DND-41 (cell line): ENCODE measurements at regions not wholly inside any gene's neighbourhood (a gene's known extent, or its start where the extent isn't known, plus 50 kb on each side); places are given as distances from the start of the nearest gene placed in this dataset.

Source experiments
- ATAC-seq: fragments of 200-7000 bp; cut with Tn5 transposase; 3 replicates; pipeline ENCODE4 v1.9.1; 2021; ENCODE audit warnings: low read depth; ENCODE audit not compliant: insufficient read depth
- DNase-seq: peaks from one replicate; pipeline ENCODE4 v3.0.0-alpha.2; 2020
- H2AFZ ChIP-seq: 2 replicates; pipeline ENCODE4 v1.6.0; 2012; ENCODE audit warnings: low read depth, low read length
- H3K27ac ChIP-seq: 2 replicates; pipeline ENCODE4 v1.5.1; 2012; ENCODE audit warnings: low read length, inconsistent platforms
- H3K27me3 ChIP-seq: fragments of 200-600 bp; sonication (generic); 2 replicates; pipeline ENCODE4 v1.6.0; 2012; ENCODE audit warnings: low read length, mild to moderate bottlenecking, inconsistent platforms; ENCODE audit not compliant: insufficient read depth, poor library complexity
- H3K36me3 ChIP-seq: 2 replicates; pipeline ENCODE4 v1.5.1; 2012; ENCODE audit warnings: low read length, inconsistent platforms; ENCODE audit not compliant: insufficient read depth
- H3K4me1 ChIP-seq: 2 replicates; pipeline ENCODE4 v1.5.1; 2012; ENCODE audit warnings: mild to moderate bottlenecking, low read length; ENCODE audit not compliant: insufficient read depth
- H3K4me2 ChIP-seq: 2 replicates; pipeline ENCODE4 v1.6.0; 2012; ENCODE audit warnings: mild to moderate bottlenecking, moderate library complexity, low read length, inconsistent platforms; ENCODE audit not compliant: insufficient read depth
- H3K4me3 ChIP-seq, 2 experiments: fragments of 200-600 bp in 1 of 2; shearing (Covaris generic) in 1 of 2; 2 replicates each; pipeline ENCODE4 v1.5.1; 2012 to 2016; ENCODE audit warnings: inconsistent platforms in 2 of 2, low read length in 2 of 2, mild to moderate bottlenecking in 2 of 2, low read depth in 1 of 2, moderate library complexity in 1 of 2
- H3K79me2 ChIP-seq: 2 replicates; pipeline ENCODE4 v1.6.0; 2012; ENCODE audit warnings: low read length, inconsistent platforms; ENCODE audit not compliant: insufficient read depth
- H3K9ac ChIP-seq: 2 replicates; pipeline ENCODE4 v1.6.0; 2012; ENCODE audit warnings: low read depth, mild to moderate bottlenecking, inconsistent platforms, low read length, moderate library complexity
- H3K9me3 ChIP-seq: 2 replicates; pipeline ENCODE4 v1.5.1; 2012; ENCODE audit warnings: low read length, moderate library complexity, mild to moderate bottlenecking, inconsistent platforms; ENCODE audit not compliant: insufficient read depth, severe bottlenecking
- H4K20me1 ChIP-seq: 2 replicates; pipeline ENCODE4 v1.6.0; 2012; ENCODE audit warnings: low read length; ENCODE audit not compliant: insufficient read depth
- EZH2 ChIP-seq: IDR thresholded peaks from 3 replicates; pipeline ENCODE4 v1.6.1; 2012; ENCODE audit warnings: borderline replicate concordance, low read depth, mild to moderate bottlenecking, moderate library complexity, low read length, inconsistent platforms; ENCODE audit not compliant: severe bottlenecking
- TF ChIP-seq, protein P1 (sequence below): IDR thresholded peaks from 2 replicates; pipeline ENCODE4 v1.5.1; 2012; ENCODE audit warnings: borderline replicate concordance, low read length, moderate library complexity, mild to moderate bottlenecking; ENCODE audit not compliant: poor library complexity, severe bottlenecking; ENCODE audit errors: extremely low read depth

DNA sequence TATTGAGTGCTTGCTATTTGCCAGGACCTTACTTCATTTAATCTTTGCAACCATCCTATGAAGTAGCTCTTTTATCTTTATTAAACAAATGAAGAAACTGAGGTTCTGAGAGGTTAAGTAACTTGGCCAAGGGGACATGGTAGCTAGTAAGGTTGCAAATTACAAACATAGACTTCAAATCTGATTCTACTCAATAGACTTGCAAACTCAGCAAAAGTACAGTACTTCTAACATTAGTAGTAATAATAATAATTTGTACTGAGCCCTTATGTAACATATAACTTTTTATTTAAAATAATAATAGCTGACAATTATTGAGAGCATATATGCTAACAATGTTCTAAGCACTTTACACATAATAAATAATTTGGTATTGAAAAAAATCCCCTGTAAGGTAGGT lies 255.7 kb upstream of the ATP5MC3 start:
- no peaks in the 10 kb centered on the region for H3K27me3 ChIP-seq
- no peak for TF ChIP-seq EZH2
- TF ChIP-seq, protein P1, sequence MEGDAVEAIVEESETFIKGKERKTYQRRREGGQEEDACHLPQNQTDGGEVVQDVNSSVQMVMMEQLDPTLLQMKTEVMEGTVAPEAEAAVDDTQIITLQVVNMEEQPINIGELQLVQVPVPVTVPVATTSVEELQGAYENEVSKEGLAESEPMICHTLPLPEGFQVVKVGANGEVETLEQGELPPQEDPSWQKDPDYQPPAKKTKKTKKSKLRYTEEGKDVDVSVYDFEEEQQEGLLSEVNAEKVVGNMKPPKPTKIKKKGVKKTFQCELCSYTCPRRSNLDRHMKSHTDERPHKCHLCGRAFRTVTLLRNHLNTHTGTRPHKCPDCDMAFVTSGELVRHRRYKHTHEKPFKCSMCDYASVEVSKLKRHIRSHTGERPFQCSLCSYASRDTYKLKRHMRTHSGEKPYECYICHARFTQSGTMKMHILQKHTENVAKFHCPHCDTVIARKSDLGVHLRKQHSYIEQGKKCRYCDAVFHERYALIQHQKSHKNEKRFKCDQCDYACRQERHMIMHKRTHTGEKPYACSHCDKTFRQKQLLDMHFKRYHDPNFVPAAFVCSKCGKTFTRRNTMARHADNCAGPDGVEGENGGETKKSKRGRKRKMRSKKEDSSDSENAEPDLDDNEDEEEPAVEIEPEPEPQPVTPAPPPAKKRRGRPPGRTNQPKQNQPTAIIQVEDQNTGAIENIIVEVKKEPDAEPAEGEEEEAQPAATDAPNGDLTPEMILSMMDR = no peak
- H3K36me3 ChIP-seq = no peaks in the 10 kb centered on the region
- no peaks in the 10 kb centered on the region for H3K79me2 ChIP-seq
- no peaks in the 10 kb centered on the region for H4K20me1 ChIP-seq
- no peak overlapping the region for H3K4me3 ChIP-seq
- ATAC-seq (no peak), DNase-seq (no peak)
- no peaks in the 10 kb centered on the region for H3K9me3 ChIP-seq
- no peak overlapping the region for H3K4me2 ChIP-seq
- H2AFZ ChIP-seq = no peak overlapping the region
- no peak overlapping the region for H3K9ac ChIP-seq
- H3K4me1 ChIP-seq = no peaks in the 10 kb centered on the region
- H3K27ac ChIP-seq = no peak overlapping the region

DNA sequence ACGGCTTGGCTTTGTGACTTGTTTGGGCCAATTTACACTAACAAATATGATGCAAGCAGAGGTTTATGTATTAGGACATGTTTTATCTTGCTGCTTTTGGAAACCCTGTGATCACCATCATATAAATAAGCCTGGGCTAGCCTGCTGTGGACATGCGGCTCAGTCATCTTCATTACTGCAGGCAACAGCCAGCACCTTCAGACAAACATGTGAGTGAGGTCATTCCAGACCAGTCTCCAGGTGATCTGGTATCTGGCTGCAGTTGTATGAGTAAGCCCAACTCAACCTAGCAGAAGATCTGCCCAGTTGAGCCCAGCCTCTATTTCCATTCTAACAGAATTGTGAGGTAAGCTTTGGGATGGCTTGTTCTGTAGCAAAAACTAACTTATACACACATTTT lies 254.6 kb upstream of the ATP5MC3 start:
- Histone ChIP-seq H3K4me2 (no peak overlapping the region), H3K27me3 (no peaks in the 10 kb centered on the region), H3K36me3 (no peaks in the 10 kb centered on the region), H4K20me1 (no peaks in the 10 kb centered on the region), H3K9me3 (no peaks in the 10 kb centered on the region), H3K27ac (no peak overlapping the region), H3K4me3 (no peak overlapping the region), H3K4me1 (no peaks in the 10 kb centered on the region), H3K79me2 (no peaks in the 10 kb centered on the region), H2AFZ (no peak overlapping the region), H3K9ac (no peak overlapping the region)
- DNase-seq = no peak
- TF ChIP-seq, protein P1 = no peak
- TF ChIP-seq EZH2 = no peak
- ATAC-seq = no peak

DNA sequence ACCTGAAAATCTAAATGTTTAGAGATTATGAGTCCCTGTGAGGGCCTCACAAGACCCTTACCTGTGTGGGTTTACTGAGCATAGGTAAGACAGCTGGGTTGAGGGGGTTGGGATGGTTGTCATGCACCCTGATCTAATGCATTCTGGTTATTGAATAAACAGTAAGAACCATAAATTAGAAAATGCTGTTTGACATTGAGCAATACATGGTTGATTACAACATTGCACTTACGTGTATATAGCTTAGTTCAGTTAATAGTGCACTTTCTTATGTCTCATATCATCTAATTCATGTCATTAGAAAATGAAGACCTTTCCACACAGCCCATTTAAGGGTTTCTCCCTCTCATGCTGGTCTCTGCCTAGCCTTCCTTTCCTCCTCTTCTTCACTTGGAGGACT lies 253.5 kb upstream of the ATP5MC3 start:
- no peaks in the 10 kb centered on the region for H3K9me3 ChIP-seq
- no peaks in the 10 kb centered on the region for H4K20me1 ChIP-seq
- H3K9ac ChIP-seq = no peak overlapping the region
- no peak for DNase-seq
- TF ChIP-seq, protein P1 = no peak
- TF ChIP-seq EZH2 = no peak
- ATAC-seq = no peak
- no peaks in the 10 kb centered on the region for H3K36me3 ChIP-seq
- no peak overlapping the region for H3K27ac ChIP-seq
- no peaks in the 10 kb centered on the region for H3K79me2 ChIP-seq
- no peak overlapping the region for H3K4me3 ChIP-seq
- no peaks in the 10 kb centered on the region for H3K27me3 ChIP-seq
- no peaks in the 10 kb centered on the region for H3K4me1 ChIP-seq
- H3K4me2 ChIP-seq = no peak overlapping the region
- no peak overlapping the region for H2AFZ ChIP-seq

DNA sequence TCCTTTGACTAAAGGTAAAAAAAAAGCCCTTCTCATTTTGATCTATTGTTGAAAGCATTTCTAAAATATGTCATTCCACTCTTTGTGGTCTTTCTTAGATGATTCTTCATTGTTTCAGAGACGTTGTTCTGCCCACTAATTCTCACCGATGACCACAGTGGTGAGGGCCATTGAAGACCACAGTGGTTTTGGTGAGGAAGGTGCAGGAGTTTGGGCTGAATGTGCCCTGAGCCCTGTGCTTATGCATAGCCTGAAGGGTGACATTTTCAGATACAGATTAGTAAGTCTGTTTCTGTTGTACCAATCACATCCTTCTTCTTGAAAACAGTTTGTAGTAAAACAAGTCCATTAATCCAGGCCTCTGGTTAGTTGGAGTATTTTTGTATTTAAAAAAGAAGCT lies 251.3 kb upstream of the ATP5MC3 start:
- Histone ChIP-seq H3K27me3 (no peaks in the 10 kb centered on the region), H3K9me3 (no peaks in the 10 kb centered on the region), H3K4me1 (no peaks in the 10 kb centered on the region), H3K79me2 (no peaks in the 10 kb centered on the region), H2AFZ (no peak overlapping the region), H3K36me3 (no peaks in the 10 kb centered on the region), H3K27ac (no peak overlapping the region), H3K4me3 (no peak overlapping the region), H3K4me2 (no peak overlapping the region), H3K9ac (no peak overlapping the region), H4K20me1 (no peaks in the 10 kb centered on the region)
- TF ChIP-seq, protein P1 = no peak
- TF ChIP-seq EZH2 = no peak
- DNase-seq (no peak), ATAC-seq (no peak)
